HEK293T (cell line): ENCODE measurements at regions not wholly inside any gene's neighbourhood (a gene's known extent, or its start where the extent isn't known, plus 50 kb on each side); places are given as distances from the start of the nearest gene placed in this dataset.

Experiments used
- CTCF ChIA-PET: fragments of 350-600 bp; formaldehyde crosslinking; extraction: SDS; loops from one replicate; lab custom pipeline; 2021; ENCODE audit warnings: antibody characterized with exemption, inconsistent platforms; lab: Yijun Ruan, JAX
- POLR2A ChIA-PET: fragments of 350-600 bp; formaldehyde crosslinking; extraction: SDS; loops from one replicate; lab custom pipeline; 2020; ENCODE audit warnings: antibody characterized with exemption, inconsistent platforms; lab: Yijun Ruan, JAX
- DNase-seq: peaks from one replicate; pipeline ENCODE4 v3.0.0; 2012; ENCODE audit warnings: mixed read lengths; ENCODE audit errors: extremely low spot score
- ARNT ChIP-seq: fragments of 450-650 bp; IDR thresholded peaks from 2 replicates; pipeline ENCODE4 v1.6.1; 2017; ENCODE audit warnings: mild to moderate bottlenecking
- BHLHE40 ChIP-seq: fragments of 450-650 bp; IDR thresholded peaks from 2 replicates; pipeline ENCODE4 v1.6.1; 2016; ENCODE audit warnings: mild to moderate bottlenecking, moderate library complexity, borderline replicate concordance
- CTBP1 ChIP-seq: fragments of 450-650 bp; IDR thresholded peaks from 2 replicates; pipeline ENCODE4 v1.6.1; 2016; ENCODE audit warnings: borderline replicate concordance
- ELF4 ChIP-seq: fragments of 450-650 bp; IDR thresholded peaks from 2 replicates; pipeline ENCODE4 v1.6.1; 2017; ENCODE audit warnings: antibody characterized with exemption
- FOXA1 ChIP-seq: fragments of 450-650 bp; IDR thresholded peaks from 2 replicates; pipeline ENCODE4 v1.6.1; 2016; ENCODE audit warnings: mild to moderate bottlenecking
- FOXK2 ChIP-seq: fragments of 450-650 bp; IDR thresholded peaks from 2 replicates; pipeline ENCODE4 v1.6.1; 2016; ENCODE audit warnings: mild to moderate bottlenecking
- FOXM1 ChIP-seq: fragments of 450-650 bp; IDR thresholded peaks from 2 replicates; pipeline ENCODE4 v1.6.1; 2017; ENCODE audit warnings: mild to moderate bottlenecking, borderline replicate concordance
- HDGF ChIP-seq: fragments of 450-650 bp; IDR thresholded peaks from 2 replicates; pipeline ENCODE4 v1.6.1; 2017; ENCODE audit warnings: antibody characterized with exemption, borderline replicate concordance
- L3MBTL2 ChIP-seq: fragments of 450-650 bp; conservative IDR thresholded peaks from 2 replicates; pipeline ENCODE4 v1.6.1; 2016; ENCODE audit warnings: mild to moderate bottlenecking
- LEF1 ChIP-seq: fragments of 450-650 bp; IDR thresholded peaks from 2 replicates; pipeline ENCODE4 v1.6.1; 2017; ENCODE audit warnings: mild to moderate bottlenecking, borderline replicate concordance
- NFRKB ChIP-seq: fragments of 450-650 bp; IDR thresholded peaks from 2 replicates; pipeline ENCODE4 v1.6.1; 2016; ENCODE audit warnings: mild to moderate bottlenecking, moderate library complexity
- SP1 ChIP-seq: fragments of 450-650 bp; IDR thresholded peaks from 2 replicates; pipeline ENCODE4 v1.6.1; 2017
- SUZ12 ChIP-seq: fragments of 450-650 bp; IDR thresholded peaks from 2 replicates; pipeline ENCODE4 v1.6.1; 2016; ENCODE audit warnings: mild to moderate bottlenecking
- TARDBP ChIP-seq: fragments of 450-650 bp; IDR thresholded peaks from 2 replicates; pipeline ENCODE4 v1.6.1; 2016
- ZNF384 ChIP-seq: fragments of 450-650 bp; IDR thresholded peaks from 2 replicates; pipeline ENCODE4 v1.6.1; 2016
- TF ChIP-seq, protein P1 (sequence below): fragments of 450-650 bp; IDR thresholded peaks from 2 replicates; pipeline ENCODE4 v1.6.1; 2016

- TF ChIP-seq L3MBTL2 (no peak), ARNT (no peak), ELF4 (no peak), FOXK2 (no peak), FOXA1 (no peak), HDGF (no peak), BHLHE40 (no peak), SP1 (no peak), LEF1 (no peak), TARDBP (no peak), FOXM1 (no peak), ZNF384 (no peak), SUZ12 (no peak), NFRKB (no peak)
- TF ChIP-seq, protein P1, sequence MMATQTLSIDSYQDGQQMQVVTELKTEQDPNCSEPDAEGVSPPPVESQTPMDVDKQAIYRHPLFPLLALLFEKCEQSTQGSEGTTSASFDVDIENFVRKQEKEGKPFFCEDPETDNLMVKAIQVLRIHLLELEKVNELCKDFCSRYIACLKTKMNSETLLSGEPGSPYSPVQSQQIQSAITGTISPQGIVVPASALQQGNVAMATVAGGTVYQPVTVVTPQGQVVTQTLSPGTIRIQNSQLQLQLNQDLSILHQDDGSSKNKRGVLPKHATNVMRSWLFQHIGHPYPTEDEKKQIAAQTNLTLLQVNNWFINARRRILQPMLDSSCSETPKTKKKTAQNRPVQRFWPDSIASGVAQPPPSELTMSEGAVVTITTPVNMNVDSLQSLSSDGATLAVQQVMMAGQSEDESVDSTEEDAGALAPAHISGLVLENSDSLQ, result no peak
- POLR2A ChIA-PET, result no interaction called here
- CTCF ChIA-PET, result interaction anchor here (0.7 kb wide), 1 partner anchor 358 kb away, joined by 3 read pairs; no protein-coding TSS in a partner anchor
- DNase-seq, result no peak
These were observed 360.0 kb downstream of the RND3 start for GRCh38 chr2:150127346-150127990.

DNA sequence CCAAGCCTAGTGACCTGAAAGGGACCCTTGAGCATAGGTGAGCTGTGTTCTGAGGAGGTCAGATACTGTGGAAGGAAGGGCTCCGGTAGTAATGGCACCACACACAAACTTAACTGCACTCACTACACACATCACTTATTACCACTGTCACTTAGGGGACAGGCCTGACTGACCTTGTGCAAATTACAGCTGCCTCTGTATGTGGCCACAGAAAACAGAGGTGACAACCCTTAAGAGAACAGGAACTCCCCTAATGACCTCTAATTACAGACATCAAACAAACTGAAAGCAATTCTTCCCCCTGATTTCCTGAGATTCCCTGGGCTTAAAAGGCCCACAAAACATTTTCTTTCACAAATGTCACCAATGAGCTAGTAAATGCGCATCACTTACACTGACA, 360.6 kb downstream of the RND3 start:
- no peak for DNase-seq
- ChIA-PET POLR2A (no interaction called here), CTCF (interaction anchor here (0.7 kb wide), 1 partner anchor 359 kb away, joined by 3 read pairs; no protein-coding TSS in a partner anchor)
- TF ChIP-seq BHLHE40, result no peak
- TF ChIP-seq, protein P1, result no peak
- TF ChIP-seq FOXK2, result no peak
- TF ChIP-seq LEF1, result no peak
- TF ChIP-seq ARNT, result no peak
- TF ChIP-seq HDGF, result no peak
- TF ChIP-seq ELF4, result no peak
- TF ChIP-seq FOXM1, result no peak
- no peak for TF ChIP-seq SUZ12
- no peak for TF ChIP-seq SP1
- no peak for TF ChIP-seq NFRKB
- TF ChIP-seq TARDBP, result no peak
- no peak for TF ChIP-seq FOXA1
- no peak for TF ChIP-seq L3MBTL2
- no peak for TF ChIP-seq ZNF384

DNA sequence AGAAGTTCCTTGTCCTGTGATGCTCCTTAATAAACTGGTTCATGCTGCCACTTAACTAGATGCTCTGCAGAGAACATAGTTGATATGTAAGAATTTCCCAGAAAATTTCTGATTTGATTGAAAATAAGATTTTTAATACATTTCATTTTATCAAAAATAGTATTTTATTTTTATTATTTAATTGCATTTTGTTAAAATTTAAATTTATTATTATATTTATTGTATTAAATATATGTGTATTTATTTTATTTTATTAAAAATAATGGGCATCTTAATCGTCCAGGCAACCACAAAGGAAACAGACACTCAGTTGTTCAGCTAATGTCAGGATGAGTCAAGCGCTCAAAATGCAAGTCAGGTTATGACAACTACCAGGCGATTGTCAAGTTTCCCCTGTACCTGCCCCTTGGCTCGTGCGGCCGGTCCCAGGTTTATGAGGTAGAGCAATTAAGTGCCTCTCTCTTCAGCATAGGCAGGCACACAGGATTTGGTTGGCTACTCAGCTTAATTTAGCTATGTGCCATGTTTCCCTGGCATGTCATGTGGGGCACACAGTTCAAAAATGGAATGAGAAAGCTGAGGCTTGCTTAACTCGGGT, 361.2 kb downstream of the RND3 start:
- TF ChIP-seq BHLHE40, result no peak
- no peak for TF ChIP-seq TARDBP
- POLR2A ChIA-PET, result no interaction called here
- no peak for DNase-seq
- CTCF ChIA-PET, result no interaction called here

DNA sequence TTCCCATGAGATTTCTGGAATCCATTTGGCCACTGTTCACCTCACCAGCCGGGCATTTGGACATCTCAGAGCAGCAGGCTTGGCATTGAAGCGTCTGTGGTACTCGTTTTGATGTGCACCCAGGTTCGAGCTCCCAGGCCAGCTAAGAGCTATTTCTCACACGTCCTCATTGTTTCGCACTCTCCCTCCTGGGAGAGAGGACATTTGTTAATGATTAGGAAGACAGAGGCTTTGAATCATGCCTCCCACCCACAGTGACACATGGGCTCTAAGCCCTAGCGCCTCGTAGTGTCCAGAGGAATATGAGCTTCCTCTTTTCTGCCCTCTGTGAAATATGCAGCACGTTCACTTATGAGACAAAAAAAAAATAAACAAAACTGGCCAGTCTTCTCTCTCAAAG, 361.8 kb downstream of the RND3 start:
- CTCF ChIA-PET, result no interaction called here
- no peak for TF ChIP-seq TARDBP
- no peak for TF ChIP-seq FOXK2
- no peak for TF ChIP-seq ELF4
- TF ChIP-seq ZNF384, result no peak
- TF ChIP-seq CTBP1, result no peak
- TF ChIP-seq L3MBTL2, result no peak
- TF ChIP-seq NFRKB, result no peak
- no peak for DNase-seq
- POLR2A ChIA-PET, result no interaction called here

DNA sequence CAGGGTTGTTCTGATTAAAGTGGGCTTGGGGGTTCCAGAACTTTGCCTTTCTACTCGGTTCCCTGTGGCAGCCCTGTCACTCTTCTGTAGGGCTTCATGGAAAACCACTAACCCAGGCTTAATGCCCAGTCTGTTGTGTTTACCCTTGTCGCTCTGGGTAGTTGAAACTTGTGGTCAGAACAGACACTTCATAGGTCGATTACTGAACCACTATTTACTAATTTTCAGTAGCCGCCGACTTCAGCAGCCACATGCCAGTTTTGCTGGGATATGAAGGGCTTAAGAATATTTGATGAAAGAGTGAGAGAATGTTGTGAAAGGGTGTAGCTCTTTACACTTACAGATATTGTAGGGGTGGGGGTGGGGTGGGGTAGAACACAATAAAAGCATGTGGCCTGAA, 362.3 kb downstream of the RND3 start:
- ChIA-PET CTCF (no interaction called here), POLR2A (no interaction called here)
- DNase-seq, result no peak
- TF ChIP-seq SUZ12, result no peak
- no peak for TF ChIP-seq TARDBP
- TF ChIP-seq NFRKB, result no peak
- TF ChIP-seq SP1, result no peak
- no peak for TF ChIP-seq L3MBTL2
- TF ChIP-seq LEF1, result no peak
- TF ChIP-seq BHLHE40, result no peak
- TF ChIP-seq ZNF384, result no peak
- TF ChIP-seq CTBP1, result no peak
- no peak for TF ChIP-seq ARNT
- TF ChIP-seq FOXA1, result no peak
- no peak for TF ChIP-seq ELF4
- TF ChIP-seq HDGF, result no peak
- no peak for TF ChIP-seq FOXM1
- TF ChIP-seq FOXK2, result no peak
- TF ChIP-seq, protein P1, result no peak

DNA sequence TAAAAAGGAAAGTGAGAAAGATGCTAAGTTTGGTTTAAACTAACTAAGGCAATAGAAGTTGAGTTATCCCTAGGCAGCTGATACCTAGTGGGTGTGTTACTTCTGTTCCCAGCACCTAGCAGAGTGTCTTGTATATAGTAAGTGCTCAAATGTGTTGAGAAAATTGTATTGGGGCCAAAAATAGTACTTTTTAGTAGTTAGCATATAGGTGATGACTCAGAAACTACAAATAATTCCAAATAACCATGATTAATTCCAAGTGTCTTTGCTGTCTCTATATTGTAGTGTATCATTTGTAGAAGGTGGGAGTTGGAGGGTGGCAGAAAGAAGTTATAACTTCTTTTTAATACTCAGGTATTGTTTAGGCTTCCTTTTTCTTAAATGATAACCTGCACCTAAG, 362.7 kb downstream of the RND3 start:
- DNase-seq, result no peak
- POLR2A ChIA-PET, result no interaction called here
- CTCF ChIA-PET, result no interaction called here
- no peak for TF ChIP-seq FOXK2
- no peak for TF ChIP-seq ARNT
- no peak for TF ChIP-seq SUZ12
- no peak for TF ChIP-seq NFRKB
- TF ChIP-seq HDGF, result no peak
- no peak for TF ChIP-seq ZNF384
- no peak for TF ChIP-seq CTBP1
- no peak for TF ChIP-seq FOXM1
- no peak for TF ChIP-seq ELF4
- TF ChIP-seq LEF1, result no peak
- no peak for TF ChIP-seq SP1
- TF ChIP-seq, protein P1, result no peak
- no peak for TF ChIP-seq TARDBP
- TF ChIP-seq BHLHE40, result no peak
- no peak for TF ChIP-seq L3MBTL2
- no peak for TF ChIP-seq FOXA1
